ENCODE measurements at regions not wholly inside any gene's neighbourhood (a gene's known extent, or its start where the extent isn't known, plus 50 kb on each side); places are given as distances from the start of the nearest gene placed in this dataset.

GRCh38 chr10:121662945-121663917, 65.0 kb upstream of the FGFR2 start:
- peak; percentile 1 for DNase-seq
- in situ Hi-C loops (cut with MboI; ENCODE audit: low pct_unique_long_range_greater_than_20kb, low sequenced_read_pairs) = no loop called here

DNA sequence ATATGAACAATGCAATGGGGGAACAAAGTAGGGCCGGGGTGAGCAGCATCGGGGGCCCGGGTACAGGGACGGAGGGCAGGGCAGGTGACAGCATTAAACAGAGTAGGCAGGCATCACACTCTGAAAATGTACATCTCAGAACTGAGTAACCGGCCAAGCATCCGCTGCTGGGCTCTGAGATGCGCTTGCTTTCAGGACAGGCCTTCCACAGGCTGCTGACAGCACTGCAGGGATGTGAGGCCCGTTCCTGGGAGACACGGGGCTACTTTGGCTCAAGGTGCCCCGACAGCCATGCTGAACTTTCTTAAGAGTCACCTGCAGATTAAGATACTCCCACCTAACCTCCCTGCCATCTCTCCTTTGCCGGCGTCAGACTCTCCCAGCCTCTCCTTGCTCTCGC, 64.3 kb upstream of the FGFR2 start:
- no peak for DNase-seq
- in situ Hi-C loops (cut with MboI; ENCODE audit: low pct_unique_long_range_greater_than_20kb, low sequenced_read_pairs) = no loop called here

DNA sequence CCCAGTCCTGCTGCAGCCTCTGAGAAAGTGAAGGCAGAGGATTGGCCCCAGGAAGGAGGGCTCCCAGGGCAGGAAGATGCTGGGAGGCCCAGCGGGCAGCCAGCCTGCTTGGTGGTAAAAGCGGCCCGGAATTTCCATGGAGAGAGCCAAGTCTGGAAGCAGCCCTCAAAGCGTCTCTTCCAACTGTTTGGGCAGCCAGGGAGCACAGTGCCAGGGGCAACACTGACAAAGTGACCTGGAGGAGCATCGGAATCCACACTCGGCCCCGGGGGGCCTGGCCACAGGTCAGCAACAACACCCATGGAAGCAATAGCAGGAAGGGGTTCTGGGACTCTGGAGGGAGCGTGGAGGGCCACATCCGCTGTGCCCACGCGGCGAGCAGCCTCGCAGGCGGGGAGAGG, 63.2 kb upstream of the FGFR2 start:
- in situ Hi-C loops (cut with MboI; ENCODE audit: low pct_unique_long_range_greater_than_20kb, low sequenced_read_pairs) = no loop called here
- no peak for DNase-seq

DNA sequence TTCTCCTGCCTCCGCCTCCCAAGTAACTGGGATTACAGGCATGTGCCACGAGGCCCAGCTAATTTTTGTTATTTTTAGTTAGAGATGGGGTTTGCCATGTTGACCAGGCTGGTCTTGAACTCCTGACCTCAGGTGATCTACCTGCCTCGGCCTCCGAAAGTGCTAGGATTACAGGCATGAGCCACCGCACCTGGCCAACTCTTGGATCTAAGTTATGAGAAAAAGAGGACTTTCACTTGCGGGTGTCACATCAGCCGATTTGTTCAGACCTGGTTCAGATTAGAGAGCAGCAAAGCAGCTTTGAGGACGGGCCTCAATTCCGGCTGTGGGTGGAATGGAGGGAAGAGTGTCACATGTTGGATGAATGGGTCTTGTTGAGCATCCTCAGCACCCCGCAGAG, 61.0 kb upstream of the FGFR2 start:
- in situ Hi-C loops (cut with MboI; ENCODE audit: low pct_unique_long_range_greater_than_20kb, low sequenced_read_pairs) = no loop called here

GRCh38 chr10:121658611-121659010, 60.4 kb upstream of the FGFR2 start:
- no peak for DNase-seq
- in situ Hi-C loops (cut with MboI; ENCODE audit: low pct_unique_long_range_greater_than_20kb, low sequenced_read_pairs) = no loop called here

More for the DNA sequence above, 61.0 kb upstream of the FGFR2 start:
- no peak for DNase-seq

- in situ Hi-C loops (cut with MboI; ENCODE audit: low pct_unique_long_range_greater_than_20kb, low sequenced_read_pairs) = no loop called here
- no peak for DNase-seq
These were observed 59.9 kb upstream of the FGFR2 start for GRCh38 chr10:121658111-121658510.

DNA sequence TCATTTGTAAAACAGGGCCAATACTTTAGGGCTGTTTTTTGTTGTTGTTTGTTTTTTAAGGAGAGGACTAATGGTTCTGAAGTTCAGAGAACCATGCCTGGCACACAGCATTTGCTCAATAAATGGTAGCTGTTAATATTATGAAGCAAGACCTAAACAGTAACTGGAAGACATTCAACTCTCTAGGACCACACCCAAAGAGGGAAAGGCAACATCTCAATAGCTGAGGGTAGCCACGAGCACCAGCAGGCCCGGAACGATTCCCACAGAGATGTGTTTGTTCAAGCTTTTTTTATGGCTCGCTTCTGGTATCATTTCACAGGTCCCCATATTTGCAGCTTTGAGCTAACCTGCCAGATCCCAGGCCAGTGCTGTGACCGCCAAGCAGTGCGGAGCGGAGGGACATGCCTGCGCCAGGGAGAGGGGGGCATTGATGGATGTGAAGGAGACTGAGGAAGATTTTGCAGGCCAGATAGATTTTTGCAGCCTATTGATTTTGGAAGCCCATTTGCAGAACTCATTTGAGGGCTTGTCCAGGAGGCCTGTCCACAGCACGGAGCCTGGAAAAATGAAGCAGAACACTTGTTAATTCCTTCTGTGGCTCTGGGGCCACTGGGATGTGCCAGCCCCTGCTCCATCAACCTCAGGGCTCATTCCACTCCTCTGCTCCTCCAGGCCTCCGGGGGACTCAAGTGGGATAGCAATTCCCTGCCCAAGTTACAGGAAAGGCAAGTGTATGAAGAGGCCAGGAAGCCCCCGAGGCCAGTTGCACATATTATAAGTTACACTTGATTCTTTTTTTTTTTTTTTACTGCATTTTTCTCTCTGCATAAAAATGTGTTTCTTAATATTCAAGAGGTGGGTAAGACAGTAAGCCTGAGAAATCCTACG, 57.3 kb upstream of the FGFR2 start:
- DNase-seq = no peak
- in situ Hi-C loops (cut with MboI; ENCODE audit: low pct_unique_long_range_greater_than_20kb, low sequenced_read_pairs) = no loop called here

DNA sequence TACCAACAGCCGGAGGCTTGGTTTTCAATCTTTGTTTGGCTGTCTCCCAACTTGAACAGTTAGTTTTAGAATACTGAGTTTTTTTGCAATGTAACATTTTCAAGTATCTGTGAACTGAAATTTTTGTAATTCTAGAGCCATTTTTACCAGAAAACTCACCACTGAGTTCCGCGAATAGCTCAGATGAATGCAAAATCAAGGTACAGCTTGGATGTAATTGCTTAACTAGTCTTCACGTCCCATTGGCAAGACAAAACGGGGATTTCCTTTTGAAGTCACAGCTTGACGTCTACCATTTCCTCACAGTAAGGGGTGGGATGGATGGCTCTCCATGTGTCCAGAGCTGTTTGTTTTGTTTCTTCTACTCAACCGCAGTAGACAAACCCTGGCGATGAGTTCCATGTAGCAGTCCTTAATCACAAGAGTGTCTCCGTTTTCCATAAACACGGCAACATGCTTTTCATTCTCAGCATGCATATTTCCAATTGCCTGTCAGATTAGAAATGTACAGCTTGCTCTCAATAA, 55.8 kb upstream of the FGFR2 start:
- DNase-seq = no peak
- in situ Hi-C loops (cut with MboI; ENCODE audit: low pct_unique_long_range_greater_than_20kb, low sequenced_read_pairs) = no loop called here

DNA sequence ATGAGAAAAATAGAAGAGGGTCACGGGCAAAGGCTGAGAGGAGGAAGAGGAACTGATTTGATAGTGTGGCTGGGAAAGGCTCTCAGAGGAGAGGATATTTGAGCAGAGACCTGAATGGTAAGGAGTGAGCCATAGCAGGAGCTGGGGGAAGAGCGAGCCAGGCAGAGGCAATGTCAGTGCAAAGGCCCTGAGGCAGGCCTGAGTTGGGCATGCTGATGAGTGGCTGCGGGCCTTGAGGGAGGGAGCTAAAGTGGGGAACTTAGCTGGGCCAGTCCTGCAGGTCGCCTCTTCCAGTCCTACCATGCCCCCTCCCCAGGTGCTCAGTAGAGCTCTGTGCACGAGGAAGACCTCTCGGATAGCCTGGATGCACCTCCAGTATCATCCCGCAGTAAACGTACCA, 55.4 kb upstream of the FGFR2 start:
- in situ Hi-C loops (cut with MboI; ENCODE audit: low pct_unique_long_range_greater_than_20kb, low sequenced_read_pairs) = no loop called here
- no peak for DNase-seq

DNA sequence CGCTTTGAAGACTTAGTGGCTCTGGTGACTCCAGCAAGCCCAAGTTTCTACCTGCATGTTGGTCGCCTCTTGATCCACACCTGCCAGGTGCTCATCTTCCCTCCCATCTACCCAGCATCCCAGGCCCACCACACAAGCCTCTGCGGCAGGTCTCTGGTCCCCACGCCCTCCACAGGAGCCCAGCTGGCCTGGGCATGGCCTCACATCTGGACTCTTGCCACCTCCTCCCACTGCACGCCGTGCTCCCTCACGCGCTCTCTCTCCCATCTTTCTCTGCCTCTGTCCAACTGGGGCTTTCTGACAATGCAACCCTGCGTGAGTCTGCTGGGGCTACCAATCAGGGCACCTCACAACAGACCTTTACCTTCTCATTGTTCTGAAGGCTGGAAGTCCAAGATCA, 50.2 kb upstream of the FGFR2 start:
- in situ Hi-C loops (cut with MboI; ENCODE audit: low pct_unique_long_range_greater_than_20kb, low sequenced_read_pairs) = no loop called here
- no peak for DNase-seq

GRCh38 chr10:121648059-121648458, 49.8 kb upstream of the FGFR2 start:
- in situ Hi-C loops (cut with MboI; ENCODE audit: low pct_unique_long_range_greater_than_20kb, low sequenced_read_pairs) = no loop called here
- DNase-seq = no peak
